ENCODE measurements at regions not wholly inside any gene's neighbourhood (a gene's known extent, or its start where the extent isn't known, plus 50 kb on each side); places are given as distances from the start of the nearest gene placed in this dataset.
"Not testable (repeated sequence)": the region's sequence is repeated elsewhere in the genome, so short reads cannot be mapped to it uniquely, and the experiment has no call there.

DNA sequence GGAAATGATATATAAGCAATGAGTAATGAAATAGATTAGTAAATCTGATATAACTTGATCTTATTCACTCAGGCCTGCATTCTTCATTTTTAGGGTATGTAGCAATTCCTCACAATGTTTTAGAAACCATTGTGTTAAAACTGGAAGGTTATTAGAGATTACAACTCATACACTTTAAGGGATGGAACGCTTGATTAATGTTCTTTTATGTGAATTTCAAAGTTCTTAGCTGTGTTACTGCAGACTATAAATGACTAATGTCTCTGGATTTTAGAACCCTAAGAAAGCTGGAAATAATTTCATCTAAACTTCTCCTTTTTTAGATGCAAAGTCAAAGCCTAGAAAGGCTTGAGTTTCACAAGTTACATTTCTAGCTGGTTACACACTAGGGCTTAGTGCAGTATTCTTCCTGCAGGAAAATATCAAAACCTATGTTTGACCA is 148.2 kb upstream of the CLEC14A start:
- no peak for DNase-seq (ENCODE audit: low read depth)

DNA sequence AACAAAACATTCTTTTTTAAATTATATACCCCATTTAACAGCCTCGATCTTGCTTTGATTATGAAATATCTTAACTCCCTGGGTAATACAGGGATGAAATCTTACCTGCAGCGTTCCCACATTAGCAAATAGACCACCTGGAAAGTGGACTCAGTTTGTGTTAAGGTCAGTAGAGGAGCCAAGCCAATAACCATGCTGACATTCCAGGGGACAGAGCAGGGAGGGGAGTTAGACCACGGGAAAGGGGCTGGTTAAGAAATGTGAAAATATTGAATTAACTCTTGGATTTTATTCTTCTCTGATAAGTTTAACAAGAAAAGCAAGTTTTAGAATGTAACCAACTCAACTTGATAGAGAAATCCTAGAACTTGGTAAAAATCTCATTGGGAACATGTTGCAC is 144.9 kb upstream of the CLEC14A start:
- DNase-seq (ENCODE audit: low read depth), result no peak

GRCh38 chr14:38399652-38400051 is 143.8 kb upstream of the CLEC14A start:
- no peak for DNase-seq (ENCODE audit: low read depth)

DNA sequence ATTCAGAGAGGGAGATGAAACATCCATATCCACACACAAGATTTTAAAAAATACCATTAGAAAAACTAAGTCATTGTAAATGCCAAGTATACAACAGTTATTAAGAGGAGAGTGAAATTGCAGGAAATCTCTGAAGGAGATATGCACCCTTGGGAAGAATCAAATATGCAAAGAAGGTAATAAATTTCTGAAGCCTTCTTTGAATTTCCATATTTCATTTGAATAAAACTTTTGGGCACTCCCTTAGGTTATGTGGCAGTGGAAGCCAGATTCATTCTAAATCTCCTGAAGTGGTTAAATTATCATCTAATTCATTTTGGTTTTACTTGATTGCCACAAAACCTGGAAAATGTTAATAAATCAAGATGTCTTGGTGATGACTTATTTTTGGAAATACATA is 138.9 kb upstream of the CLEC14A start:
- no peak for DNase-seq (ENCODE audit: low read depth)

GRCh38 chr14:38394064-38394463 is 138.2 kb upstream of the CLEC14A start:
- no peak for DNase-seq (ENCODE audit: low read depth)

- DNase-seq (ENCODE audit: low read depth), result no peak
Measured at GRCh38 chr14:38391334-38391733, 135.4 kb upstream of the CLEC14A start.

- no peak for DNase-seq (ENCODE audit: low read depth)
Measured at GRCh38 chr14:38389681-38390080, 133.8 kb upstream of the CLEC14A start.

DNA sequence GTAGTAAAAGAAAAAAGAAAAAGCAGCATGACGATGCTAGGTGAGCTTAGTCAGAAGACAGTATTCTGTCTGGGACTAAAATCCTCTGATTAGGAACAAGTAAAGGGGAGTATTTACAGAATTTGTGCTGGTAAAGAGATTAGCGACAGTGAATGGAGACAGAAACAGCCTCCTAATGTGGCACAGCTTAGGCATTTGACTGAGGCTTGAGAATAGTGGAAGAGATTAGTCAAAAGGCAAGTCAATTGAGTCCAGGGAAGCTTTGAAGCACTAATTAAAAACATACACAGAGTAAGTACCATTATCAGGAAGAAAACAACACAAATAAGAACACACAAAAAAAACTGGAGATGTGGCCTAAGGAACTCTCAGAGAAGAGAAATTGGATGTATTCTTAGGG is 131.9 kb upstream of the CLEC14A start:
- no peak for DNase-seq (ENCODE audit: low read depth)

DNA sequence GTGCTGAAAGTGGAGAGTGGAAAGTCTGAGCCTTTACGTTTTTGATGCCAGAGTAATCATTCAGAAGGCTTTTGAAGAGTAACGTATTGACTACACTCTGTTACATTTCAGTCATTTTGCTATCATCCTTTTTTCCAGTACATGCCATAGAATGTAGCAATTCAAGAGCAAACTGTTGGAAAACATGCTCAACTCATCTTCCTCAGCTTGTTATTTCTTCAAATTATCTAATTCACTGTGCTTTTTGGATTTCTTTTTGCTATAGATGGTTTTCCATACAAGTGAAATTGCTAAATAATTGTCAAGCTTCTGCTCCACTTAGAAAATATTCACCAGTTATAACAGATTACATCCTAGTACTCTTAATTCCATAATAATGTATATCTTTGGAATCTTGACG is 129.9 kb upstream of the CLEC14A start:
- DNase-seq (ENCODE audit: low read depth), result no peak

- no peak for DNase-seq (ENCODE audit: low read depth)
Measured at GRCh38 chr14:38385343-38385742, 129.4 kb upstream of the CLEC14A start.

DNA sequence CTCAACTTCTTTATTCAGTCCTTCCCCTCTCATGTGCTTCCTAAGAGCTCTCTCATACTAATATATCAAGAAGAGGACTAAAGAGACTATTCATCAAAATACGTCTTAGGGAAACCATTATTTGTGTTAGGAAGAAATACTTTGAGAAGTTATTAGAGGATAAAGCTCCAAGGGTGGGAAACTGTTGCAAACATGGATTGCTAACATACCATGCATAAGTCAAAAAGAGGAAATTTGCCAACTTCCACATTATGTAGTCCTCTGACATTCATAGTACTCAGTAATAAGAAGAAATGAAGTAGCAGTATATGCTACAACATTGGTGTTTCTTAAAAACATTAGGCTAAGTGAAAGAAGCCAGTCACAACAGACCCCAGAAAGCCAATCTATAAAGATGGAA is 128.8 kb upstream of the CLEC14A start:
- DNase-seq (ENCODE audit: low read depth), result no peak

DNA sequence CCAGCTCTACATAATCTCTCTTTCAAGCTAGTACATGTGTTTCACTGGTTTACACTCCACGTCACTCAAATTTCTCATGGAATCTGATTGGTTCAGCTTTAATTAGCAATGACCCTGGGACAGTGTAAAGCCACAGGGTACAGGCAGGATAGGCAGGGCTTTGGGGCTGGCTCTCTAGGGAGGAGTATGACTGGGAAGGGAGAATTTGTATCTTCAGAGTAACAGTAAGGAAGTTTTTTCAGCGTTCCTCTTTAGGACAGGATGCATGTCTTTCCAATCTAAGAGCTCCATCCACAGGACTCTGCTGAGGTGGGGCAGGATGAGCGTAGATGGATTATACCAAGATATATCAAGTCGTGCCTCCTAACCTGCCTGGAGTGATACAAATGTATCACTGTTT is 112.0 kb upstream of the CLEC14A start:
- no peak for DNase-seq (ENCODE audit: low read depth)

DNA sequence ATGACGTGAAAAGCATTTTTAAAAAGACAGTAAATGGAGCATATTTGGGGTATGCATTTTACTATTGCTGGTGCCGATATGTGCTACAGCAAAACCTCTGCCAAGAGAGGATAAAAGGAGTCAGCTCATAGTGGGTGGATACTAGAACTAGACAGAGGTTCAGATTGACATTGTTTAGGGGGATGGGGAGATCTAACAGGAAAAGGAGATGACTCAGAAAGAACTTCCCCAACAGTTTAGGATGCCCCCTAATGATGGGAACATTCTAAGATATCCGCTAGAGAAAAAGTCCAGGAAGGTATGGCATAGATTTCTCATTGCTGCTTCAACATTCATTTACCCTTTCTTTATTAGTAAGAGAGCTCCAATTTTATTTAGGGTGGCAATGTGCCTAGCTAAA is 110.5 kb upstream of the CLEC14A start:
- DNase-seq (ENCODE audit: low read depth), result no peak

- DNase-seq (ENCODE audit: low read depth), result no peak
Measured at GRCh38 chr14:38363217-38363616, 107.3 kb upstream of the CLEC14A start.

DNA sequence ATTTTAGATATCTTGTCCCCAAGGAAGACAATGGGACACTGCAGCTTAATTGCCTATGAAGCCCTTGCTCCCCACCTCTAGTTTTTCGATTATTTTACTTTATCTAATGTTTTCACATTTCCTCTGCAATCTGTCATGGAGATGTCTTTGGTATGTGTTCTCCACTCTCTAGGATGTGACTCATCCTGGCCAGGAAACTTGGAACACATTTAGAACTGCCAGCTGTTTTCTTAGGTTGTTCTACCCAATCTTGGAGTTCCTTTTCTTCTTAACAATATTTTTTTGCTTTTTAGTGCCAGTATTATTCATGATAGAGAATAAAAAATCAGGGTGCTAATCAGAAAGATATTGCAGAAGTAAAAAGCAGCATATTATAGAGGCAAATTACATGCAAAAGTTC is 101.7 kb upstream of the CLEC14A start:
- peak; percentile 80 for DNase-seq (ENCODE audit: low read depth)

GRCh38 chr14:38355473-38355872 is 99.6 kb upstream of the CLEC14A start:
- not testable (repeated sequence) for DNase-seq (ENCODE audit: low read depth)

GRCh38 chr14:38350102-38350501 is 94.2 kb upstream of the CLEC14A start:
- DNase-seq (ENCODE audit: low read depth), result no peak

DNA sequence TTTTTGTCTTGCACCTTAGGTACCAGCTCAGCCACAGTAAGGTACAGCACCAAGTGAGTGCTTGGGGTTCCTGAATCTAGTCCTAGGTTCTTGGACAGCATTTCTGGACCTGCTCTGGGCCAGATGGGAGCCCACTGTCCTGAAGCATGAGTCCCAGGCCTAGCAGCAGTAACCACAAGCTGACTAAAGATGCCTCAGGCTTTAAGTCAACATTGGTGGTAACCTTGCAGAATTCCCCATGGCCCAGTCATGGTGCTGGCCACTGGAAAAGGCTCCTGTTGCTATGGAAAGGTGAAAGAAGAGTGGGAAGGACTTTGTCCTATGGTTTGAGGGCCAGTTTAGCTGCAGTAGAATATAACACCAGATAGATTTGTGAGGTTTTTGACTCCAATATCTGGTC is 86.9 kb upstream of the CLEC14A start:
- DNase-seq (ENCODE audit: low read depth), result peak; percentile 76

DNA sequence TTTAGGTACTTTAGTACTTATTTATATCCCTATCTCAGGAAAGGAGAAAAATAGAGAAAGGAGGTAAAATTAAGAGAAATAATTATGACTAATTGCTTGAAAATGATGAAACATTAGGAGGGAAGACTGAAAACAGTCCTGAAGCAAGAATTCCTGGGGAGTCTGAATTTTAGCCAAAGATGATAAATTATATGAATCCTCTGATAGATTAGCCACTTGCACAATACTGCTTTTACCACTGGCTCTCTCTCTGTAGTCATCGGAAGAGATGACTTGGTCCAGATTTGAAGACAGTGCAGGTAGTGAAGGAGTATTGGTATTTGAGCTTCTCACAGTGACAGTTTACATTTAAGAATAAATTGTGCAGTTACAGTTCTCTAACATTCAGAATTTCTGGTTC is 83.8 kb upstream of the CLEC14A start:
- DNase-seq (ENCODE audit: low read depth), result peak; percentile 35

DNA sequence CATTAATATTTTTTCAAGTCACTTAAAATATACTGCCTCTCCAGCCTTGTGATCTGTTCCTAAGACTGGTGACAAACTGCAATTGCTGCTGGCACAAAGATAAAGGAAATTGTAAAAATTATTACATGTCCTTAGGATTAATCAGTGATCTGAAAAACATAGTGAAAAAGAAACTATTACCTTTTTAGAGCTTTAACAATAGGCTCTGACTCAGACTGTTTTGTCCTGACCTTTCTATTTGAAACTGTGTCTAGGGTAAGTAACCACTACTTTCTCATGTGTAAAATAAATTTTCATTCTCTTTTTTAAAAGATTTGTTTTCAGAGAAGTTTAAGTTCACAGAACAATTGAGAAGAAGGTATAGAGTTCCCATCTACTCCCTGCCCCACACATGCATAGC is 80.4 kb upstream of the CLEC14A start:
- DNase-seq (ENCODE audit: low read depth), result no peak

DNA sequence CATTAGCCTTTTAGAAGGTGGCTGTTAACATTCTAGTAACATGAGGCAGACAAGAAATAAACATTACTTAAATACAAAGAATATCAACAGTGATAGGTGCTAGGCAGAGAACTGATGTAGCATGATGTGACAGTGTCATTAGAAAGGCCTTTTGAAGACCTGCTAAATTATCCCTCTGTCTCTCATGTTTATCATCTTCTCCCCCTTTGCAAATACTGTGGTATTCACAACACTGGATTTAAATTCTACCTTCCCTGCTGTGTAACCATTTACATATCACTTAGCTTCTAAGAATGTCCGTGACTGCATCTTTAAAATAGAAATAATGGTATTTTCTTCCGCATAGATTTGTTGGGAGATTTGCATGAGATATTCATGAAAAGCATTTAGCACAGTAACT is 74.4 kb upstream of the CLEC14A start:
- DNase-seq (ENCODE audit: low read depth), result no peak

DNA sequence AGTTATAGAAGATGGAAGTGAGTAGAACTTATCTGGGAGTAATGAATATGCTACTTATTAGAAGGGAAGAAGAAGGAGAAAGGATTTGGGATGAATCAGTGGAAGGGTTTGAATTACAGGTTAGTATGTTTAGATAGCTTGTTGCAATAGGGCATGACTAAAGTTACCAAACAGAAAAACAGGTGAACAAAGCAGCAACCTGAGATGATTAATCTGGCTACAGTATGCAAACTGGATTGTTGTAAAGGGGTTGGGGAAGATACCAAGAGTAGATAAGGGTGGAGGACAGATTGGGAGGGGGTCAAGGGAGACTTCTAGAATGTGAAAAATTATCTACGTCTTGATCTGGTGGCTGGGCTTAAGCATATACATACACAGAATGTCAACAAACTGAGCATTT is 73.4 kb upstream of the CLEC14A start:
- no peak for DNase-seq (ENCODE audit: low read depth)

DNA sequence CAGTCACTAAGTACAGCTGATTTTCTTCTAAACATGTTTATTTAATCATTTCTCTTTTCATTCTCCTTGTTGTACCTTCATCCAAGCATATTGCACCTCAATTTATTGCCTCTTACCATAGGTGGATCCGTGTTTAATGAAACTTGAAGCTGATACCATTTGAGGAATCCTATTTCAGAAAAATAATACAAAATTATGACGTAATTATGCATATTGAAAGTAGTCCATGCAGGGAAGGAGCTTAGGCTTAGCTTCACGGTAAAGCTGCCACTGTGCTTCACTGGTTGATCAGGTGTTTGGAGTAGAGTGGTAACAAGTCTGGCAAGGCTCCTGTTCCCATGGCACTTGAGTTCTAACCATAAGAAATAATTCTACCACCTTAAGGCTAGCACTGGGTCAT is 61.0 kb upstream of the CLEC14A start:
- DNase-seq (ENCODE audit: low read depth), result no peak

GRCh38 chr14:38311655-38312054 is 55.8 kb upstream of the CLEC14A start:
- DNase-seq (ENCODE audit: low read depth), result no peak

GRCh38 chr14:38310420-38310995 is 54.6 kb upstream of the CLEC14A start:
- no peak for DNase-seq (ENCODE audit: low read depth)
